BJ (cell line): ENCODE measurements at regions not wholly inside any gene's neighbourhood (a gene's known extent, or its start where the extent isn't known, plus 50 kb on each side); places are given as distances from the start of the nearest gene placed in this dataset.

Source experiments
- CTCF ChIA-PET: fragments of 350-600 bp; formaldehyde crosslinking; extraction: SDS; loops from one replicate; lab custom pipeline; 2021; ENCODE audit warnings: antibody characterized with exemption, inconsistent platforms; lab: Yijun Ruan, JAX
- POLR2A ChIA-PET: fragments of 300-600 bp; sonication (Branson Sonifier 250); formaldehyde crosslinking; extraction: SDS; loops from one replicate; lab custom pipeline; 2021; ENCODE audit warnings: antibody characterized with exemption; lab: Charles Lee
- DNase-seq: peaks from one replicate; pipeline ENCODE4 v3.0.0-alpha.2; 2011; ENCODE audit warnings: low read depth
- H3K27me3 ChIP-seq: 2 replicates; pipeline ENCODE4 v1.6.0; 2011; ENCODE audit warnings: low read length; ENCODE audit not compliant: control insufficient read depth, insufficient read depth
- H3K36me3 ChIP-seq: 2 replicates; pipeline ENCODE4 v1.5.1; 2011; ENCODE audit warnings: low read length; ENCODE audit not compliant: control insufficient read depth, insufficient read depth
- H3K4me3 ChIP-seq: 2 replicates; pipeline ENCODE4 v1.5.1; 2011; ENCODE audit warnings: low read depth, mild to moderate bottlenecking, control low read depth, low read length
- TF ChIP-seq, protein P1 (sequence below): IDR thresholded peaks from 2 replicates; pipeline ENCODE4 v1.5.1; 2011; ENCODE audit warnings: low read depth, mild to moderate bottlenecking, control low read depth, inconsistent platforms, low read length, moderate library complexity; ENCODE audit not compliant: insufficient read depth

DNA sequence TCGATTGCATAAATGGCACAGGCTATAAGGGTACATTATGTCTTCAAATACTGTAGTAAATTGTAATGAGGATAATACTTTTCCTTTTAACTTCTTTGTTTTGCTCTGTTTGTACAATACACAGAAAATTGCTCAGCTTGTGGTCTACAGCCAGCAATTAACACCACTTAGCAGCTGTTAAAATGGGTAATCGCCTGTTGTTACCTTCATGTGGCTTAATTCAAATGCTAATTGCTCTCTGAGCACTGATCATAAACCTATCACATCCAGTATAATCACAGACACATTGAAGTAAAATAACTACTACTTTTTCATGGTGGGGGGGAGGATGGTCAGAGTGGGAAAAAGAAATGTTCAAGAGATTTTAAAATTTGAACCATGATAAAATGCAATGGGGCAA is 1164.1 kb upstream of the CNTN5 start:
- DNase-seq: no peak
- TF ChIP-seq, protein P1, sequence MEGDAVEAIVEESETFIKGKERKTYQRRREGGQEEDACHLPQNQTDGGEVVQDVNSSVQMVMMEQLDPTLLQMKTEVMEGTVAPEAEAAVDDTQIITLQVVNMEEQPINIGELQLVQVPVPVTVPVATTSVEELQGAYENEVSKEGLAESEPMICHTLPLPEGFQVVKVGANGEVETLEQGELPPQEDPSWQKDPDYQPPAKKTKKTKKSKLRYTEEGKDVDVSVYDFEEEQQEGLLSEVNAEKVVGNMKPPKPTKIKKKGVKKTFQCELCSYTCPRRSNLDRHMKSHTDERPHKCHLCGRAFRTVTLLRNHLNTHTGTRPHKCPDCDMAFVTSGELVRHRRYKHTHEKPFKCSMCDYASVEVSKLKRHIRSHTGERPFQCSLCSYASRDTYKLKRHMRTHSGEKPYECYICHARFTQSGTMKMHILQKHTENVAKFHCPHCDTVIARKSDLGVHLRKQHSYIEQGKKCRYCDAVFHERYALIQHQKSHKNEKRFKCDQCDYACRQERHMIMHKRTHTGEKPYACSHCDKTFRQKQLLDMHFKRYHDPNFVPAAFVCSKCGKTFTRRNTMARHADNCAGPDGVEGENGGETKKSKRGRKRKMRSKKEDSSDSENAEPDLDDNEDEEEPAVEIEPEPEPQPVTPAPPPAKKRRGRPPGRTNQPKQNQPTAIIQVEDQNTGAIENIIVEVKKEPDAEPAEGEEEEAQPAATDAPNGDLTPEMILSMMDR: no peak
- POLR2A ChIA-PET: no interaction called here

DNA sequence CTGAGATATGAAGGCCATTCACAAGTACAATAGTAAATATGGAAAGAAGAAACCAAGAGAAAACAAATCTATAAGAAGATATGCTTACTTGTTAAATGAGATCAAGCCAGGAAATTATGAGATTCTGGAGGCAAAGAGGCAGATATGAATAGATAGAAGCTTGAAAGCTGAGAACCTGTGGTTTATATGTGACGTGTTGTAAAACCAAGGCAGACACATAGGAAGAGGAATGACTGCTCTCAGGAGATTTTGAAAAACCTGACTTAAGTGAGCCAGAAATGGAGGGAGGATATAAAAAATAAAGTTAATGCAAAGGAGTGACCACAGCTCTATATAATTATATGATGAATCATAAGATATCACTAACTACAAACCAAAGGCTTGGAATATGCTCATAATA is 1160.5 kb upstream of the CNTN5 start:
- H3K27me3 ChIP-seq: no peaks in the 10 kb centered on the region
- CTCF ChIA-PET: no interaction called here
- no peak overlapping the region for H3K4me3 ChIP-seq
- DNase-seq: no peak
- POLR2A ChIA-PET: no interaction called here
- H3K36me3 ChIP-seq: no peaks in the 10 kb centered on the region
- TF ChIP-seq, protein P1: no peak

More for the DNA sequence above, 1164.1 kb upstream of the CNTN5 start:
- H3K4me3 ChIP-seq: no peak overlapping the region
- no peaks in the 10 kb centered on the region for H3K27me3 ChIP-seq
- H3K36me3 ChIP-seq: no peaks in the 10 kb centered on the region
- CTCF ChIA-PET: no interaction called here

DNA sequence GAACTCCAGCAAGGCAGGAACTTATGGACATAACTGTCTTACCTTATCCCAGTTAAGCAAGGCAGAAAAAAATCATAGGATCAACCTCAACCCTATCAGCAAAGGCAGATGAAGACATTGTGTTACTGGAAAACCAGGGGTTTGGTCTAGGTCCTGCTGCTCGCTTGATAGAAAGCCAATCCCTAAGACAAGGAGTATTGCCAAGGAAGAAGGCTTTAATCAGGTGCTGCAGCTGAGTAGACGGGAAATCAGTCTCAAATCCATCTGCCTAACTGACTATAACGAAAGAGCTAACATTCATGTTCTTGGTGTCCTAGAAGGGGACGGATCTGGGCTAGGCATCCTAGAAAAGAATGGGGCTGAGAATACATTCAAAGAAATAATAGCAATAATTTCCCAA is 1158.7 kb upstream of the CNTN5 start:
- CTCF ChIA-PET: no interaction called here
- Histone ChIP-seq H3K4me3 (no peak overlapping the region), H3K27me3 (no peaks in the 10 kb centered on the region), H3K36me3 (no peaks in the 10 kb centered on the region)
- DNase-seq: no peak
- TF ChIP-seq, protein P1: no peak
- POLR2A ChIA-PET: no interaction called here

DNA sequence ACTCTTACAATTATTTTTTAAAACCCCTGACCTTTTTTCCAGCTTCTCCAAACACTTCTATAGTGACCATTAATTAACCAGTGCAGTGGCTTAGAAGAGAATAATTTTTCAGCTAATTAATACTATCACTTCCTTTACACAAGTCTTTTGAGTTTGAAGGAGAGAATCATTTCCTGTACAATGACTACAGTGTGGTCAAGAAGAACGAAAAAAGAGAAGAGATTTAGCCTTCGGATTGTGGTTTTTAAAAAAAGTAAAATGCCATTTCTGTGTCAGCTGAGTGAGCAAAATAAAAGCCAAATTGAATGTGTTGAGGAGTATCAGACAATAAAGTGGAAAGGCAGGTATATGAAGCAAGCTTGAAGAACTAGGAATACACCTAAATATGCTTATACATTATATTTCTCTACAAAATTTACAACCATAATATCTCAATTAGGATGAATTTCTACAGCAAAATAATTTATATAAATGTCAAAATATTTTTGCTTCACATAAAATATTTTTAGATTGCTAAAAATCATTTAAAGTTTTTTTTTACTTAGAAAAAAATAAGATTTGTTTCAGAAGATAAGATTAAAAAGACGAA is 1155.2 kb upstream of the CNTN5 start:
- ChIA-PET POLR2A (no interaction called here), CTCF (no interaction called here)
- TF ChIP-seq, protein P1: no peak
- no peaks in the 10 kb centered on the region for H3K36me3 ChIP-seq
- H3K27me3 ChIP-seq: no peaks in the 10 kb centered on the region
- no peak overlapping the region for H3K4me3 ChIP-seq
- DNase-seq: no peak

DNA sequence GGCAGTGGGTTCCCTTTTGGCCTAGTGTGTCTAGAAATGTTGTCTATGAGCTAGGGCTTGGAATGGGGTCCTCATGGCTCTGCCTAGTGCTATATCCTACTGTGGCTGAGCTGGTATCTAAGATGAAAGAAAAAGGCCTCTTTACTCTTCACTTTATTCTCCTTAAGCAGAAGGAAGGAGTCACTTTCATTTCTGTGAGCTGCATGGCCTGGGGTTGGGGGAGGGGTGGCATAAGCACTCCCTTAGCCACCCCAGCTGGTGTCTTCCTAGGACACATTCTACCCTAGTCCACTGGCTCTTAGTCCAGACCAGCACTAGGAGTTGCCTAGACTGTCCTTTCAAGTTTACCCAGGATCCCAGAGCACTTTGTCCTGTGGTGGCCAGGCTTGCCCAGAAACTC is 1148.9 kb upstream of the CNTN5 start:
- Histone ChIP-seq H3K27me3 (no peaks in the 10 kb centered on the region), H3K4me3 (no peak overlapping the region), H3K36me3 (no peaks in the 10 kb centered on the region)
- DNase-seq: no peak
- TF ChIP-seq, protein P1: no peak
- ChIA-PET POLR2A (no interaction called here), CTCF (no interaction called here)
